SU-DHL-6 (cell line): ENCODE measurements at regions not wholly inside any gene's neighbourhood (a gene's known extent, or its start where the extent isn't known, plus 50 kb on each side); places are given as distances from the start of the nearest gene placed in this dataset.

Source experiments
- H2AFZ ChIP-seq: fragments of 200-600 bp; sonication (generic); 2 replicates; pipeline ENCODE4 v1.6.1; 2014; ENCODE audit warnings: low read depth, mild to moderate bottlenecking, moderate library complexity, mixed read lengths, antibody characterized with exemption, low read length; ENCODE audit not compliant: severe bottlenecking
- H3F3A ChIP-seq: fragments of 200-600 bp; shearing (Covaris generic); 2 replicates; pipeline ENCODE4 v1.6.0; 2016; ENCODE audit warnings: antibody characterized with exemption, mild to moderate bottlenecking; ENCODE audit not compliant: insufficient read depth
- H3K27ac ChIP-seq: fragments of 200-600 bp; sonication (generic); 2 replicates; pipeline ENCODE4 v1.5.1; 2016; ENCODE audit warnings: low read depth, mild to moderate bottlenecking, low read length, moderate library complexity, mixed read lengths
- H3K27me3 ChIP-seq: fragments of 200-600 bp; sonication (generic), shearing (Covaris generic); 2 replicates; pipeline ENCODE4 v1.6.0; 2014; ENCODE audit warnings: mild to moderate bottlenecking, low read length
- H3K36me3 ChIP-seq: fragments of 200-600 bp; sonication (generic); 2 replicates; pipeline ENCODE4 v1.6.1; 2014; ENCODE audit warnings: mild to moderate bottlenecking, low read length, mixed read lengths
- H3K4me2 ChIP-seq: fragments of 300-600, 200-600 bp; shearing (Covaris generic), sonication (generic); 2 replicates; pipeline ENCODE4 v1.6.0; 2014; ENCODE audit warnings: low read length, low read depth, mild to moderate bottlenecking; ENCODE audit not compliant: poor library complexity, severe bottlenecking
- H3K4me3 ChIP-seq: fragments of 200-600 bp; sonication (generic); 2 replicates; pipeline ENCODE4 v1.5.1; 2014; ENCODE audit warnings: antibody characterized with exemption, low read length, mild to moderate bottlenecking, mixed read lengths; ENCODE audit not compliant: insufficient read depth, poor library complexity, severe bottlenecking
- H3K79me2 ChIP-seq: fragments of 200-600 bp; sonication (generic); 2 replicates; pipeline ENCODE4 v1.6.1; 2014; ENCODE audit warnings: mild to moderate bottlenecking, low read length, moderate library complexity; ENCODE audit not compliant: insufficient read depth
- H3K9ac ChIP-seq: fragments of 200-600 bp; sonication (generic); 2 replicates; pipeline ENCODE4 v1.7.0; 2014; ENCODE audit warnings: mild to moderate bottlenecking, low read length
- H3K9me2 ChIP-seq: fragments of 200-600 bp; sonication (generic); replicated peaks from 2 replicates; pipeline ENCODE4 v1.6.1; 2014; ENCODE audit warnings: low read length; ENCODE audit not compliant: insufficient read depth
- H3K9me3 ChIP-seq: fragments of 200-600 bp; sonication (generic); 2 replicates; pipeline ENCODE4 v1.6.1; 2014; ENCODE audit warnings: low read length, mixed read lengths; ENCODE audit not compliant: insufficient read depth
- H4K20me1 ChIP-seq: fragments of 200-600 bp; sonication (generic); 2 replicates; pipeline ENCODE4 v1.6.1; 2014; ENCODE audit warnings: low read depth, mild to moderate bottlenecking, antibody characterized with exemption, low read length, moderate library complexity, mixed read lengths
- CTCF ChIP-seq: fragments of 200-600 bp; sonication (generic); IDR thresholded peaks from one replicate; pipeline ENCODE4 v1.5.1; 2017; ENCODE audit warnings: antibody characterized with exemption, mild to moderate bottlenecking, low read length, moderate library complexity; ENCODE audit not compliant: insufficient read depth, poor library complexity, severe bottlenecking
- EZH2phosphoT487 ChIP-seq: fragments of 200-600 bp; sonication (generic), shearing (Covaris generic); conservative IDR thresholded peaks from 2 replicates; pipeline ENCODE4 v1.6.1; 2018; ENCODE audit warnings: mild to moderate bottlenecking, antibody characterized with exemption, low read length, moderate library complexity, mixed read lengths

GRCh38 chr6:144855375-144855774 lies 570.2 kb downstream of the UTRN start:
- no peaks in the 10 kb centered on the region for H3K27me3 ChIP-seq
- no peaks in the 10 kb centered on the region for H4K20me1 ChIP-seq
- H2AFZ ChIP-seq = no peak overlapping the region
- H3K4me3 ChIP-seq = no peak overlapping the region
- H3K27ac ChIP-seq = no peak overlapping the region
- no peaks in the 10 kb centered on the region for H3K9me3 ChIP-seq
- no peak overlapping the region for H3K4me2 ChIP-seq
- H3K79me2 ChIP-seq = no peaks in the 10 kb centered on the region
- H3K36me3 ChIP-seq = no peaks in the 10 kb centered on the region
- H3K9me2 ChIP-seq = no peaks in the 10 kb centered on the region
- TF ChIP-seq EZH2phosphoT487 (no peak), CTCF (no peak)
- H3K9ac ChIP-seq = no peak overlapping the region
- H3F3A ChIP-seq = no peaks in the 10 kb centered on the region

DNA sequence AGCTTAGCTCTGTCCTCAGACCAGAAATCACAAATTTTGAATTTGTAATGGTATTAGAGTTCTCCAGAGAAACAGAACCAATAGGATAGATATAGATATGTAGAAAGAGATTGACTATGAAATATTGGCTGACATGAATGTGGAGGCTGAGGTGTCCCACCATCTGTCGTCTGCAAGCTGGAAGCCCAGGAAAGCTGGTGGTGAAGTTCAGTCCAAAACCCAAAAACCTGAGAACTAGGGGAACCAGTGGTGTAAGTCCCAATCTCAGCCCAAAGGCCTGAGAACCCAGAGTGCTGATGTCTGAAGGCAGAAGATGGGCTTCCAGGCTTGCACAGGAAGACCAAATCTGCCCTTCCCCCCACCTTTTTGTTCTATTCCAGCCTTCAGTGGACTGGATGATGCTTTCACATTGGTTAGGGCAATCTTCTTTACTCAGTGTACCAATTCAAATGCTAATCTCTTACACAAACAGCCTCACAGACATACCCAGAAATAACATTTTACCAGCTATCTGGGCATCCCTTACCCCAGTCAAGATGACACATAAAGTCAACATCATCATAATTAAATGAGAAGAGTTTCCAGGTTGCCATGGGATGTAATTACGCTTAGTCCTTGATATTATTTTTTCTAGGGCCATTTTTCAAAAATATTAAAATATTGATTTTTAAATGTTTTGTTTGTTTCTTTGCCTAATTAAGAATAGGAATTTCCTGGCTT lies 570.8 kb downstream of the UTRN start:
- H3K4me3 ChIP-seq = no peak overlapping the region
- no peaks in the 10 kb centered on the region for H3K27me3 ChIP-seq
- no peak overlapping the region for H3K27ac ChIP-seq
- H3F3A ChIP-seq = no peaks in the 10 kb centered on the region
- no peaks in the 10 kb centered on the region for H4K20me1 ChIP-seq
- H3K9me3 ChIP-seq = no peaks in the 10 kb centered on the region
- no peaks in the 10 kb centered on the region for H3K9me2 ChIP-seq
- no peaks in the 10 kb centered on the region for H3K36me3 ChIP-seq
- no peak overlapping the region for H3K4me2 ChIP-seq
- no peak overlapping the region for H3K9ac ChIP-seq
- H2AFZ ChIP-seq = no peak overlapping the region
- TF ChIP-seq EZH2phosphoT487 = no peak
- no peak for TF ChIP-seq CTCF
- no peaks in the 10 kb centered on the region for H3K79me2 ChIP-seq

GRCh38 chr6:144856622-144857021 lies 571.5 kb downstream of the UTRN start:
- Histone ChIP-seq H3F3A (no peaks in the 10 kb centered on the region), H3K79me2 (no peaks in the 10 kb centered on the region), H3K4me3 (no peak overlapping the region), H2AFZ (no peak overlapping the region), H4K20me1 (no peaks in the 10 kb centered on the region), H3K4me2 (no peak overlapping the region), H3K9me2 (no peaks in the 10 kb centered on the region), H3K36me3 (no peaks in the 10 kb centered on the region), H3K9me3 (no peaks in the 10 kb centered on the region), H3K27me3 (no peaks in the 10 kb centered on the region), H3K9ac (no peak overlapping the region), H3K27ac (no peak overlapping the region)
- TF ChIP-seq EZH2phosphoT487 = no peak
- no peak for TF ChIP-seq CTCF
